SK-N-SH treated with all-trans-retinoic acid at 6 μM for 48 hours (cell line): ENCODE measurements at regions not wholly inside any gene's neighbourhood (a gene's known extent, or its start where the extent isn't known, plus 50 kb on each side); places are given as distances from the start of the nearest gene placed in this dataset.

Source experiments
- ATAC-seq: fragments of 200-7000 bp; cut with Tn5 transposase; 3 replicates; pipeline ENCODE4 v1.9.1; 2020; ENCODE audit warnings: mild to moderate bottlenecking, moderate library complexity
- ARNTL ChIP-seq: fragments of 450-650 bp; formaldehyde crosslinking; IDR thresholded peaks from 2 replicates; pipeline ENCODE4 v1.5.0; 2020; ENCODE audit warnings: low read depth, mild to moderate bottlenecking, moderate library complexity, borderline replicate concordance
- CSDC2 ChIP-seq: fragments of 250-450 bp; sonication (Bioruptor Pico); IDR thresholded peaks from 2 replicates; pipeline ENCODE4 v1.5.0; 2020; ENCODE audit warnings: mild to moderate bottlenecking, moderate library complexity
- ESRRG ChIP-seq: fragments of 250-450 bp; sonication (Bioruptor Pico); IDR thresholded peaks from 2 replicates; pipeline ENCODE4 v1.6.1; 2021; ENCODE audit warnings: mild to moderate bottlenecking
- GLIS3 ChIP-seq: fragments of 250-450 bp; sonication (Bioruptor Pico); IDR thresholded peaks from 2 replicates; pipeline ENCODE4 v1.5.0; 2020; ENCODE audit warnings: mild to moderate bottlenecking, moderate library complexity
- ISL1 ChIP-seq: fragments of 250-450 bp; sonication (Bioruptor Pico); IDR thresholded peaks from 2 replicates; pipeline ENCODE4 v2.1.2; 2022; ENCODE audit warnings: mild to moderate bottlenecking, moderate library complexity
- OSR1 ChIP-seq: fragments of 250-450 bp; sonication (Bioruptor Pico); IDR thresholded peaks from 2 replicates; pipeline ENCODE4 v1.8.0; 2022; ENCODE audit warnings: moderate library complexity, mild to moderate bottlenecking, inconsistent platforms
- PPARA ChIP-seq: fragments of 250-450 bp; sonication (Bioruptor Pico); IDR thresholded peaks from 2 replicates; pipeline ENCODE4 v1.5.0; 2020; ENCODE audit warnings: mild to moderate bottlenecking, borderline replicate concordance
- RARB ChIP-seq: fragments of 250-450 bp; sonication (Bioruptor Pico); IDR thresholded peaks from 2 replicates; pipeline ENCODE4 v1.8.0; 2021; ENCODE audit warnings: mild to moderate bottlenecking, moderate library complexity
- SNAI2 ChIP-seq: fragments of 250-450 bp; sonication (Bioruptor Pico); IDR thresholded peaks from 2 replicates; pipeline ENCODE4 v1.5.0; 2020; ENCODE audit warnings: mild to moderate bottlenecking, moderate library complexity
- TCF4 ChIP-seq: fragments of 250-450 bp; sonication (Bioruptor Pico); IDR thresholded peaks from 2 replicates; pipeline ENCODE4 v1.8.0; 2021; ENCODE audit warnings: mild to moderate bottlenecking, moderate library complexity, borderline replicate concordance
- TOX ChIP-seq: fragments of 250-450 bp; sonication (Bioruptor Pico); IDR thresholded peaks from 2 replicates; pipeline ENCODE4 v1.8.0; 2021; ENCODE audit warnings: mild to moderate bottlenecking, moderate library complexity, borderline replicate concordance
- ZC3H10 ChIP-seq: fragments of 250-450 bp; sonication (Bioruptor Pico); IDR thresholded peaks from 2 replicates; pipeline ENCODE4 v1.5.1; 2021; ENCODE audit warnings: mild to moderate bottlenecking, moderate library complexity
- ZFP3 ChIP-seq: fragments of 250-450 bp; sonication (Bioruptor Pico); IDR thresholded peaks from 2 replicates; pipeline ENCODE4 v1.5.0; 2020; ENCODE audit warnings: mild to moderate bottlenecking, moderate library complexity
- ZFP30 ChIP-seq: fragments of 450-650 bp; formaldehyde crosslinking; IDR thresholded peaks from 2 replicates; pipeline ENCODE4 v1.5.0; 2022; ENCODE audit warnings: mild to moderate bottlenecking, moderate library complexity
- ZNF565 ChIP-seq: fragments of 450-650 bp; formaldehyde crosslinking; conservative IDR thresholded peaks from 2 replicates; pipeline ENCODE4 v1.5.0; 2020; ENCODE audit warnings: low read depth, mild to moderate bottlenecking, moderate library complexity
- ZNF70 ChIP-seq: fragments of 450-650 bp; formaldehyde crosslinking; IDR thresholded peaks from 2 replicates; pipeline ENCODE4 v1.5.0; 2020; ENCODE audit warnings: mild to moderate bottlenecking, moderate library complexity
- ZNF8 ChIP-seq: fragments of 450-650 bp; formaldehyde crosslinking; IDR thresholded peaks from 2 replicates; pipeline ENCODE4 v1.5.0; 2020; ENCODE audit warnings: mild to moderate bottlenecking, moderate library complexity
- TF ChIP-seq, protein P1 (sequence below): fragments of 250-450 bp; sonication (Bioruptor Pico); IDR thresholded peaks from 2 replicates; pipeline ENCODE4 v1.8.0; 2021; ENCODE audit warnings: low read depth, mild to moderate bottlenecking, moderate library complexity, borderline replicate concordance
- TF ChIP-seq, protein P2 (sequence below): fragments of 250-450 bp; sonication (Bioruptor Pico); IDR thresholded peaks from 2 replicates; pipeline ENCODE4 v1.8.0; 2020; ENCODE audit warnings: mild to moderate bottlenecking, moderate library complexity, borderline replicate concordance
- TF ChIP-seq, protein P3 (sequence below): fragments of 250-450 bp; sonication (Bioruptor Pico); IDR thresholded peaks from 2 replicates; pipeline ENCODE4 v1.5.1; 2021; ENCODE audit warnings: mild to moderate bottlenecking, moderate library complexity
- TF ChIP-seq, protein P4 (sequence below): fragments of 250-450 bp; sonication (Bioruptor Pico); IDR thresholded peaks from 2 replicates; pipeline ENCODE4 v1.5.0; 2020; ENCODE audit warnings: mild to moderate bottlenecking, moderate library complexity

DNA sequence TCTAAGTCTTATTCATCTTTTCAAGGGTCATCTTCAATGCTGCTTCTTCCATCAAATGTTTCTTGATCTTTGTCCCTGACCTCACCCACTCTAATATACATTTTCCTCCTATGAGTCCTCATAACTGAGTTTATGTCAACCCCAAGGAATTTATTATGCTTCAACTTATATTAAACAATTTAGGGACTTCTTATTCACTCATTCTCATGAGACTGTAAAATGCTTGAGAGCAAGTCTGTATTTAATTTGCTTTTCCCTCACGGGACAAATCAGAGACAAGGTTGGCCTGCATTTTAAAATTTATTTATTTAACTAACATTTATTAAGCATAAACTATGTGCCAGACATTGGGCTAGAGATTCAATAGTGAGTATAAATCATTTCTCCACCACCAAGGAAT, 312.0 kb upstream of the NT5E start:
- ATAC-seq, result no peak
- TF ChIP-seq, protein P1, sequence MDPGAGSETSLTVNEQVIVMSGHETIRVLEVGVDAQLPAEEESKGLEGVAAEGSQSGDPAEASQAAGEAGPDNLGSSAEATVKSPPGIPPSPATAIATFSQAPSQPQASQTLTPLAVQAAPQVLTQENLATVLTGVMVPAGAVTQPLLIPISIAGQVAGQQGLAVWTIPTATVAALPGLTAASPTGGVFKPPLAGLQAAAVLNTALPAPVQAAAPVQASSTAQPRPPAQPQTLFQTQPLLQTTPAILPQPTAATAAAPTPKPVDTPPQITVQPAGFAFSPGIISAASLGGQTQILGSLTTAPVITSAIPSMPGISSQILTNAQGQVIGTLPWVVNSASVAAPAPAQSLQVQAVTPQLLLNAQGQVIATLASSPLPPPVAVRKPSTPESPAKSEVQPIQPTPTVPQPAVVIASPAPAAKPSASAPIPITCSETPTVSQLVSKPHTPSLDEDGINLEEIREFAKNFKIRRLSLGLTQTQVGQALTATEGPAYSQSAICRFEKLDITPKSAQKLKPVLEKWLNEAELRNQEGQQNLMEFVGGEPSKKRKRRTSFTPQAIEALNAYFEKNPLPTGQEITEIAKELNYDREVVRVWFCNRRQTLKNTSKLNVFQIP, result no peak
- TF ChIP-seq ISL1 (CRISPR knock-in tag), result no peak
- TF ChIP-seq OSR1, result no peak
- no peak for TF ChIP-seq ZNF70 (CRISPR knock-in tag)
- TF ChIP-seq, protein P2, sequence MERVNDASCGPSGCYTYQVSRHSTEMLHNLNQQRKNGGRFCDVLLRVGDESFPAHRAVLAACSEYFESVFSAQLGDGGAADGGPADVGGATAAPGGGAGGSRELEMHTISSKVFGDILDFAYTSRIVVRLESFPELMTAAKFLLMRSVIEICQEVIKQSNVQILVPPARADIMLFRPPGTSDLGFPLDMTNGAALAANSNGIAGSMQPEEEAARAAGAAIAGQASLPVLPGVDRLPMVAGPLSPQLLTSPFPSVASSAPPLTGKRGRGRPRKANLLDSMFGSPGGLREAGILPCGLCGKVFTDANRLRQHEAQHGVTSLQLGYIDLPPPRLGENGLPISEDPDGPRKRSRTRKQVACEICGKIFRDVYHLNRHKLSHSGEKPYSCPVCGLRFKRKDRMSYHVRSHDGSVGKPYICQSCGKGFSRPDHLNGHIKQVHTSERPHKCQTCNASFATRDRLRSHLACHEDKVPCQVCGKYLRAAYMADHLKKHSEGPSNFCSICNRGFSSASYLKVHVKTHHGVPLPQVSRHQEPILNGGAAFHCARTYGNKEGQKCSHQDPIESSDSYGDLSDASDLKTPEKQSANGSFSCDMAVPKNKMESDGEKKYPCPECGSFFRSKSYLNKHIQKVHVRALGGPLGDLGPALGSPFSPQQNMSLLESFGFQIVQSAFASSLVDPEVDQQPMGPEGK (CRISPR knock-in tag), result no peak
- TF ChIP-seq ZNF565 (CRISPR knock-in tag), result no peak
- TF ChIP-seq TOX (CRISPR knock-in tag), result no peak

DNA sequence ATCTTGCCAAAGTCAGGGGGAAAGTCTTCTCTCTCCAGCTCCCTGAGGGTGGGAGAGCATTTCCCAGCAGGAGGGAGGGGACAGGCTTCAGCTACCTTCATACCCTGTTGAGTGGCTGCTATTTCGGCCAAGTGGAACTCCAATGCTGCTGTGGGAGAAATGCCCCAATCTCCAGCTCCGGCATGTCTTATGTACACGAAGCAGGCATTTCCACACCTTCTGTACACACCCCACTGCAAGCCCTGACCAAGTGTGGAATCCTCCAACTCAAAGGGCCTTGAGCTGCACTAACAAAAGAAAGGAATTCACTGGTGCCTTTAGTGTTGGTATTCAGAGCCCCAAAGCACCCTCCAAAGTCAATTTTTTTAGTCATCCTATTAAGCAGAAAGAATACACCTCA, 313.6 kb upstream of the NT5E start:
- TF ChIP-seq ZFP3, result no peak
- no peak for TF ChIP-seq ZNF565 (CRISPR knock-in tag)
- TF ChIP-seq PPARA (CRISPR knock-in tag), result no peak
- no peak for TF ChIP-seq ISL1 (CRISPR knock-in tag)
- no peak for TF ChIP-seq TOX (CRISPR knock-in tag)
- no peak for TF ChIP-seq RARB
- TF ChIP-seq ZNF8, result no peak
- no peak for TF ChIP-seq ARNTL
- TF ChIP-seq, protein P3, sequence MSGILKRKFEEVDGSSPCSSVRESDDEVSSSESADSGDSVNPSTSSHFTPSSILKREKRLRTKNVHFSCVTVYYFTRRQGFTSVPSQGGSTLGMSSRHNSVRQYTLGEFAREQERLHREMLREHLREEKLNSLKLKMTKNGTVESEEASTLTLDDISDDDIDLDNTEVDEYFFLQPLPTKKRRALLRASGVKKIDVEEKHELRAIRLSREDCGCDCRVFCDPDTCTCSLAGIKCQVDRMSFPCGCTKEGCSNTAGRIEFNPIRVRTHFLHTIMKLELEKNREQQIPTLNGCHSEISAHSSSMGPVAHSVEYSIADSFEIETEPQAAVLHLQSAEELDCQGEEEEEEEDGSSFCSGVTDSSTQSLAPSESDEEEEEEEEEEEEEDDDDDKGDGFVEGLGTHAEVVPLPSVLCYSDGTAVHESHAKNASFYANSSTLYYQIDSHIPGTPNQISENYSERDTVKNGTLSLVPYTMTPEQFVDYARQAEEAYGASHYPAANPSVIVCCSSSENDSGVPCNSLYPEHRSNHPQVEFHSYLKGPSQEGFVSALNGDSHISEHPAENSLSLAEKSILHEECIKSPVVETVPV (CRISPR knock-in tag), result no peak
- no peak for TF ChIP-seq ZFP30 (CRISPR knock-in tag)
- no peak for TF ChIP-seq ZC3H10 (CRISPR knock-in tag)
- TF ChIP-seq CSDC2, result no peak
- no peak for TF ChIP-seq SNAI2 (CRISPR knock-in tag)
- TF ChIP-seq, protein P4, sequence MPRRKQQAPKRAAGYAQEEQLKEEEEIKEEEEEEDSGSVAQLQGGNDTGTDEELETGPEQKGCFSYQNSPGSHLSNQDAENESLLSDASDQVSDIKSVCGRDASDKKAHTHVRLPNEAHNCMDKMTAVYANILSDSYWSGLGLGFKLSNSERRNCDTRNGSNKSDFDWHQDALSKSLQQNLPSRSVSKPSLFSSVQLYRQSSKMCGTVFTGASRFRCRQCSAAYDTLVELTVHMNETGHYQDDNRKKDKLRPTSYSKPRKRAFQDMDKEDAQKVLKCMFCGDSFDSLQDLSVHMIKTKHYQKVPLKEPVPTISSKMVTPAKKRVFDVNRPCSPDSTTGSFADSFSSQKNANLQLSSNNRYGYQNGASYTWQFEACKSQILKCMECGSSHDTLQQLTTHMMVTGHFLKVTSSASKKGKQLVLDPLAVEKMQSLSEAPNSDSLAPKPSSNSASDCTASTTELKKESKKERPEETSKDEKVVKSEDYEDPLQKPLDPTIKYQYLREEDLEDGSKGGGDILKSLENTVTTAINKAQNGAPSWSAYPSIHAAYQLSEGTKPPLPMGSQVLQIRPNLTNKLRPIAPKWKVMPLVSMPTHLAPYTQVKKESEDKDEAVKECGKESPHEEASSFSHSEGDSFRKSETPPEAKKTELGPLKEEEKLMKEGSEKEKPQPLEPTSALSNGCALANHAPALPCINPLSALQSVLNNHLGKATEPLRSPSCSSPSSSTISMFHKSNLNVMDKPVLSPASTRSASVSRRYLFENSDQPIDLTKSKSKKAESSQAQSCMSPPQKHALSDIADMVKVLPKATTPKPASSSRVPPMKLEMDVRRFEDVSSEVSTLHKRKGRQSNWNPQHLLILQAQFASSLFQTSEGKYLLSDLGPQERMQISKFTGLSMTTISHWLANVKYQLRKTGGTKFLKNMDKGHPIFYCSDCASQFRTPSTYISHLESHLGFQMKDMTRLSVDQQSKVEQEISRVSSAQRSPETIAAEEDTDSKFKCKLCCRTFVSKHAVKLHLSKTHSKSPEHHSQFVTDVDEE (CRISPR knock-in tag), result no peak
- no peak for TF ChIP-seq OSR1
- TF ChIP-seq, all 23 proteins: peak for 0

DNA sequence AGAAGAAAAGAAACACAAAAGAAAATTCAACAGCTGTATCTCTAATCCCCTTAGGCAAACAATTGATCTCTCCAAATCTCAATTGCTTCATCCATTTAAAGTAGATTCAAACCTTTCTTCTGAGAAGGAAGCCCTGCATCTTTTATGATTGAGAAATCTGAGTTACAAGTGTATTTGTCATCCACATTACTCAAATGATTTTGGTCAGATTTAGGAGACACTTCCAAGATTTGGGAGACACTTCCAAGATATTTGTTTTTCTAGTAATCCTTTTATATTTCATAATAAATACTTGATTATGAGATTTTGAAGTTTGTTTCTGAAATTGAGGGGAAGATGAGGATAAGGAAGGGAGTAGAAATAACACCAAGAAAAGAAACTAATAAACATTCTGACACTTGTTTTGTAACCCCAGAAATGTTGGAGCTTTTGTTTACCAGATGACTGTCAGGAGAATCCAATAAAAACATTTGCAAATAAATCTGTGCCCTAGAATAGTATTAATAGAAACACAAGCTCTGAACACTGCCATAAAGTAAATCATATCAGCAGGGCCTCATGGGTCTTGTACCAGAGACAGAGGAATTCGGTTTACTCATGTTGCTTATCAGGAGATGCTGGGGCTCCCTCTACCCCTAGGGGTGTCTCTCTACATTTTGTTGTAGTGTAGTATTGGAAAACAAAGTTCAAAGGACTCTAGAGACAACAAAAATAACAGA, 314.3 kb upstream of the NT5E start:
- TF ChIP-seq PPARA (CRISPR knock-in tag) (no peak), TOX (CRISPR knock-in tag) (no peak), TCF4 (CRISPR knock-in tag) (no peak), GLIS3 (CRISPR knock-in tag) (no peak), SNAI2 (CRISPR knock-in tag) (no peak), ZNF70 (CRISPR knock-in tag) (no peak), ZNF8 (no peak), ZNF565 (CRISPR knock-in tag) (no peak), ISL1 (CRISPR knock-in tag) (no peak), ZC3H10 (CRISPR knock-in tag) (no peak), ARNTL (no peak), ZFP30 (CRISPR knock-in tag) (no peak), ESRRG (CRISPR knock-in tag) (no peak)
- TF ChIP-seq, protein P4 (CRISPR knock-in tag), result no peak
- TF ChIP-seq, protein P2 (CRISPR knock-in tag), result no peak
- TF ChIP-seq, protein P1, result no peak
- no peak for ATAC-seq

More for the DNA sequence above, 313.6 kb upstream of the NT5E start:
- ATAC-seq, result no peak
